ENCODE measurements at regions not wholly inside any gene's neighbourhood (a gene's known extent, or its start where the extent isn't known, plus 50 kb on each side); places are given as distances from the start of the nearest gene placed in this dataset.

DNA sequence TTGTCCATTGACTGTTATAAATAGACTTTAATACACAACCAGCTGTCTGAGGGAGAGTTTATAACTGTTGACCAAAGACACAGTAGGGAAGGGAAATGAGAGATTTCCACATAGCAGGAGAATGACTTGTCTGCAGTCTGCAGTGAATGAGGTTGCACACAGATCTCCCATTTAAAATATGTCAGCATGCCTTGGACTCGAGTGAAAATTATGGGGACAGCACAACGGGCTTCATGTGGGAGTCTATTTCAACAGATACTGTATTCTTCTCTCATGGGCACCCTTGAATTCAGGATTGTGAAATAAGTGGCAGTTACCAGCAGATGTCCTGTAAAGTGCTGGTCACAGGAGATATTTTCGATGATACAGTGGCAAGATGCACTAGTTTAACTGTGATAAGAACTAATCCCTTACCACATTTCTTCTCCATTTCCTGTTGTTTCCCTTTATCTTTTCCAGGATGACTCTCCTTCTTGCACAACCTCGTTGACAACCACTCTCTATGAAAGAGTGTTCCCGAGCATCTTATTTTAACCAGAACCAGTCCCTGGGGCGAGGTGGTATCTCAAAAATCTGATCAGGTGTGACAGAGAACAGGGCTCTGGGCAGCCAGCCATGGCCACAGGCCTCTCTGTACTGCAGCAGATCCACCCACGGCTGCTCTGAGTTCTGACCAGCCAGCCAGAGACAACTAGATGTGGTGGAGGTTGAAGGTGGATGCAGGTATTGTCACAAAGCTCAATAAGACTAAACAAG, 51.5 kb upstream of the MAP3K1 start:
- no peak for DNase-seq
- TF ChIP-seq, protein P1, sequence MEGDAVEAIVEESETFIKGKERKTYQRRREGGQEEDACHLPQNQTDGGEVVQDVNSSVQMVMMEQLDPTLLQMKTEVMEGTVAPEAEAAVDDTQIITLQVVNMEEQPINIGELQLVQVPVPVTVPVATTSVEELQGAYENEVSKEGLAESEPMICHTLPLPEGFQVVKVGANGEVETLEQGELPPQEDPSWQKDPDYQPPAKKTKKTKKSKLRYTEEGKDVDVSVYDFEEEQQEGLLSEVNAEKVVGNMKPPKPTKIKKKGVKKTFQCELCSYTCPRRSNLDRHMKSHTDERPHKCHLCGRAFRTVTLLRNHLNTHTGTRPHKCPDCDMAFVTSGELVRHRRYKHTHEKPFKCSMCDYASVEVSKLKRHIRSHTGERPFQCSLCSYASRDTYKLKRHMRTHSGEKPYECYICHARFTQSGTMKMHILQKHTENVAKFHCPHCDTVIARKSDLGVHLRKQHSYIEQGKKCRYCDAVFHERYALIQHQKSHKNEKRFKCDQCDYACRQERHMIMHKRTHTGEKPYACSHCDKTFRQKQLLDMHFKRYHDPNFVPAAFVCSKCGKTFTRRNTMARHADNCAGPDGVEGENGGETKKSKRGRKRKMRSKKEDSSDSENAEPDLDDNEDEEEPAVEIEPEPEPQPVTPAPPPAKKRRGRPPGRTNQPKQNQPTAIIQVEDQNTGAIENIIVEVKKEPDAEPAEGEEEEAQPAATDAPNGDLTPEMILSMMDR (IDR thresholded peaks at IDR 0.05), result no peak
- TF ChIP-seq POLR2A (IDR thresholded peaks at IDR 0.05), result no peak
- Histone ChIP-seq H3K27ac (no peak overlapping the region), H3K4me1 (no peaks in the 10 kb centered on the region), H3K27me3 (no peaks in the 10 kb centered on the region), H3K36me3 (no peaks in the 10 kb centered on the region), H3K9me3 (no peaks in the 10 kb centered on the region), H3K4me3 (no peak overlapping the region)
- intact Hi-C loops (cut with DNase I; ENCODE audit: low total_unique reads), result no loop called here

DNA sequence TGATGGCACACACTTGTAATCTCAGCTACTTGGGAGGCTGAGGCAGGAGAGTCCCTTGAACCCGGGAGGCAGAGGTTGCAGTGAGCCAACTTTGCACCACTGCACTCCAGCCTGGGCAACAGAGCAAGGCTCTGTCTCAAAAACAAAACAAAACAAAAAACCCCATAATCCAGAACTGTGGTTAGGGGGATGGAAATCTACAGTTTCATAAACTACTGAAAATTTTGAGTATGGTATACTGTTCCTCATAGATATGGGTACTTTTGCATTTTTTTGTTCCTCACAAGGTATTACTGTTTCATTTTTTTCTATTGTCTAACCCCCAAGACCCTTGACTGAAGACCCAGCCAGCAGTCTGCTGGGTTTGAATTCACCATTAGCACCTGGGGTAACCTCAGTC, 52.2 kb upstream of the MAP3K1 start:
- TF ChIP-seq, protein P1 (IDR thresholded peaks at IDR 0.05), result no peak
- no peak for TF ChIP-seq POLR2A (IDR thresholded peaks at IDR 0.05)
- H3K36me3 ChIP-seq, result no peaks in the 10 kb centered on the region
- H3K27me3 ChIP-seq, result no peaks in the 10 kb centered on the region
- H3K4me1 ChIP-seq, result no peaks in the 10 kb centered on the region
- H3K9me3 ChIP-seq, result no peaks in the 10 kb centered on the region
- H3K4me3 ChIP-seq, result no peak overlapping the region
- no peak overlapping the region for H3K27ac ChIP-seq
- intact Hi-C loops (cut with DNase I; ENCODE audit: low total_unique reads), result no loop called here
- DNase-seq, result no peak

DNA sequence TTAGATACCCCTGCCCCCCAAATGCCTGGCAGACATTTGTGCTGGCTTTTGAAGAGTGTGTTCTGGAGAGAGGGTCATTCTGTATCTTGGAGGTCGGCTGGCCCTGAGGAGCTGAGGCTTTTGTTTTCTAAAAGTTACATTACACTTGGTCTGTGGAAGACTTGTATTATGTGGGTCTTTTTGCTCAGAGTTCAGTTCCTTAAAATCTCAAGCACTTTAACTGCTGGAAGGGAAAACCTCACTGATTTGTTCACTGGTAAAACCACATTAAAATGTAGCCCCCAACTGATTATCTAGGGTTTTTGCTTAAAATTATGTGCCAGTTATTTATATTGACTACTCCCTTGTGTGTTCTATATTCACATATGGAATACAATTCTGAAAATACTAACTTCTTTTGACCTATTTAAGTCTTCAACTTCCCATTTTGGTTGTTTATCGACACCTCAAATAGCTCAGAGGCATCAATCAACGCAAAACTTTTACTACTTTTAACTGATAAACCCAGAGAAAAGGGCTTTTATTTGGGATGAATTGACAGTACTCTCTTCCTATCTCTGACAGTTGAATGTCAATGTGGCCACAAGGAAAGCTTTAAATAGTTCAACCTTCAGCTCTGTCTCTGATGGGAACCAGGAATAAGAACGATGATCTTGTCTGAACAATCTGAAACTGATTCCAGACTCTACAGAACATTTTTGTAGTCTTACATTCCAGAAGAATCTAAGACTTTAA, 54.0 kb upstream of the MAP3K1 start:
- intact Hi-C loops (cut with DNase I; ENCODE audit: low total_unique reads), result no loop called here
- TF ChIP-seq, protein P1 (IDR thresholded peaks at IDR 0.05), result no peak
- no peak for TF ChIP-seq POLR2A (IDR thresholded peaks at IDR 0.05)
- H3K4me3 ChIP-seq, result no peak overlapping the region
- no peaks in the 10 kb centered on the region for H3K4me1 ChIP-seq
- no peak for DNase-seq
- no peak overlapping the region for H3K27ac ChIP-seq
- no peaks in the 10 kb centered on the region for H3K9me3 ChIP-seq
- H3K27me3 ChIP-seq, result no peaks in the 10 kb centered on the region
- H3K36me3 ChIP-seq, result no peaks in the 10 kb centered on the region

DNA sequence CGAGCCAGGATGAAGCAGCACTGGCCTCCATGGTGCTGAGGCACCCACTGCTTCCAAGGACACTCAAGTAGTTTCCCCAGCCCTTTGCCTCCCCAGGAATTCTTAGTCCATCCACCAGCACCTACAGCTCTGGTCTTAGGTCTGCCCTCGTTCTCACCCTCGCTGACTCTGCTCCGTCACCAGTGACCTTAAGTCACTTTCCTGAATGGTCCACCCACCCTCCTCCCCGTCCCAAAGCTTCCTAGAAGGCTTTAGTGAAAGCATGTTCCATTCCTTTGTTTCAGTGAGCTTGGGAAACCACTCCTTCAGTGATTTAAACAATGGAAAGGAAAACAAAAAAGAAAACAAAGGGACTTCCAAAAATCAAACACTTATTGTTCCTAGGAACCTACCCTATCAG, 54.6 kb upstream of the MAP3K1 start:
- TF ChIP-seq, protein P1 (IDR thresholded peaks at IDR 0.05), result no peak
- TF ChIP-seq POLR2A (IDR thresholded peaks at IDR 0.05), result no peak
- H3K27me3 ChIP-seq, result no peaks in the 10 kb centered on the region
- H3K9me3 ChIP-seq, result no peaks in the 10 kb centered on the region
- H3K4me3 ChIP-seq, result no peak overlapping the region
- intact Hi-C loops (cut with DNase I; ENCODE audit: low total_unique reads), result no loop called here
- H3K27ac ChIP-seq, result no peak overlapping the region
- no peaks in the 10 kb centered on the region for H3K36me3 ChIP-seq
- DNase-seq, result no peak
- H3K4me1 ChIP-seq, result no peaks in the 10 kb centered on the region

DNA sequence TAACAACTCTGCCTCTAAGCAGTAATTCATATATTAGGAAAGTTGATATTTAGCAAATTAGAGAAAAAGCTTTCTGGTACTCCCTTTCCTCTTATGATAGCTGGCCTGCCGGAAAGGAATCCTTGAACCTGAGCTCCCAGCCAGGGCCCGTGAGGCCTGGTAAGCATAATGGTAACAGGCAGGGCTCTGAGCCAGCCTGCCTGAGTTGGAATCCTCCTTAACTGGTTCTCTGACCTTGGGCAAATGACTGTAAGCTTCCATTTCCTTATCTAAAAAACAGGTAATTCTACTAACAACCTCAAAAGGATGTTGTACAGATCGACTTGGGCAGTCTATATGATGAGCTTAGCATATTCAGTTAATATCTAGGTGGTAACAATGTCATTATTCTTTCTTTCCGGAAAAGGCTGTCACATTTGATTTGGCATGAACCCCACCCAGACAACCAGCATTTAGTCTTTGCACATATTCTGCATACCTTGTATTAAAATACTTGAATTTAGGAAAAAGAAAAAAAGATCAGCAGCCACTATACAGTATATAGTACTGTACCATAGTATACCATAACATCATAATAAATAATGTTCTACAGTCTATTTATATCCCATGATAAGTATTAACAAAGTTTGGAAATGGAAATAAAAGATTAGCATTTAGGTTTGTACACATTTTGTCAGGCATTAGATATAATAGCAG, 55.7 kb upstream of the MAP3K1 start:
- DNase-seq, result no peak
- Histone ChIP-seq H3K27me3 (no peaks in the 10 kb centered on the region), H3K4me3 (no peak overlapping the region), H3K36me3 (no peaks in the 10 kb centered on the region), H3K27ac (no peak overlapping the region), H3K4me1 (no peaks in the 10 kb centered on the region), H3K9me3 (no peaks in the 10 kb centered on the region)
- TF ChIP-seq, protein P1 (IDR thresholded peaks at IDR 0.05), result no peak
- no peak for TF ChIP-seq POLR2A (IDR thresholded peaks at IDR 0.05)
- intact Hi-C loops (cut with DNase I; ENCODE audit: low total_unique reads), result loop anchor here (10.0 kb wide), 1 partner anchor 1035 kb away; no protein-coding TSS in a partner anchor

All from uterus (tissue), 3 donors.